NB4 (cell line): ENCODE measurements at regions not wholly inside any gene's neighbourhood (a gene's known extent, or its start where the extent isn't known, plus 50 kb on each side); places are given as distances from the start of the nearest gene placed in this dataset.

ENCODE experiments used
- DNase-seq: peaks from one replicate; pipeline ENCODE4 v3.0.0; 2010; ENCODE audit warnings: low read depth
- H3K4me3 ChIP-seq: one replicate; pipeline ENCODE4 v1.5.1; 2011; ENCODE audit warnings: mild to moderate bottlenecking, low read depth, low read length, moderate library complexity
- MYC ChIP-seq: IDR thresholded peaks from 2 replicates; pipeline ENCODE4 v1.6.1; 2011; ENCODE audit warnings: low read depth, low read length
- POLR2A ChIP-seq: IDR thresholded peaks from 2 replicates; pipeline ENCODE4 v1.6.1; 2011; ENCODE audit warnings: mild to moderate bottlenecking; ENCODE audit not compliant: insufficient read length; ENCODE audit errors: extremely low read depth
- TF ChIP-seq, protein P1 (sequence below): IDR thresholded peaks from one replicate; pipeline ENCODE4 v1.5.1; 2012; ENCODE audit warnings: low read depth, low read length
- TF ChIP-seq, protein P2 (sequence below): IDR thresholded peaks from 2 replicates; pipeline ENCODE4 v1.6.1; 2011; ENCODE audit warnings: low read depth, low read length

DNA sequence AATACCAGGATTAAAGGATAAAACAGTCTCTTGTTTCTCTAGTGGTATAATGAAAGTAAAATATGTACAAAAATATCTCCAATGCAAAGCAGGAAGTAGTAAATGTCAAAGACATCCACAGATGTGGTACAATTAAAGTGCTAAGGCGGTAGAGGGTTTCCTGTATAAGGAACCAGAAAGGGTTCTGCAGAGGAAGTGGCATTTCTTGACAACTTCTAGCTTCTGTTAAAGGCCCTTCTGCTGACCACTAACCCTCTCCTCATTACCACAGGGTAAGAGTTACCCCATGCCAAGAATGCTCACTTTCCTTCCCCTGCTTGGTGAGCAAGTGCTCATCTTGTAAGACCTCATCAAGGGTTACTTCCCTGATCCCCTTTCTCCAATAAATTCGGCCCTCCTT lies 883.6 kb upstream of the NR2F2 start:
- peak; percentile 57; the same call in 1 of the 2 replicates for TF ChIP-seq MYC
- TF ChIP-seq POLR2A: no peak
- H3K4me3 ChIP-seq: no peak overlapping the region
- peak; percentile 95 for DNase-seq

DNA sequence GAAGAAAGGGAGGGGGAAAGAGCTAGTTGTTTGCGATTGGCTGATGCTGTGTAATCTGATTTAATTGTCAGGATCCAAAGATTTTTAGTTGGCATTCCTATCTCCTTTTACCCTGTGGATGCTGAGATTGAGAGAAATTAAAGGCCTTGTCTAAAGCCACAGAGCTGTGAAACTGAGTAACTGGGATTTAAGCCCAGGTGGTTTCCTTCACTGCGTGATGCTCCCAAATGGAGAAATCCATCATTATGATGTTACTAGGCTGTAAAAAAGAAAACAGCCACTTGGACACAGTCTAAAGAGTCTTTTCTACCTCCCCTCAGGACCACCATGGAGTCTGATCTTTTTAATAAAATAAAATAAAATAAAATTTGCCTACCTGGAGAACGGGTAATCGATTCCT lies 883.0 kb upstream of the NR2F2 start:
- TF ChIP-seq, protein P1, sequence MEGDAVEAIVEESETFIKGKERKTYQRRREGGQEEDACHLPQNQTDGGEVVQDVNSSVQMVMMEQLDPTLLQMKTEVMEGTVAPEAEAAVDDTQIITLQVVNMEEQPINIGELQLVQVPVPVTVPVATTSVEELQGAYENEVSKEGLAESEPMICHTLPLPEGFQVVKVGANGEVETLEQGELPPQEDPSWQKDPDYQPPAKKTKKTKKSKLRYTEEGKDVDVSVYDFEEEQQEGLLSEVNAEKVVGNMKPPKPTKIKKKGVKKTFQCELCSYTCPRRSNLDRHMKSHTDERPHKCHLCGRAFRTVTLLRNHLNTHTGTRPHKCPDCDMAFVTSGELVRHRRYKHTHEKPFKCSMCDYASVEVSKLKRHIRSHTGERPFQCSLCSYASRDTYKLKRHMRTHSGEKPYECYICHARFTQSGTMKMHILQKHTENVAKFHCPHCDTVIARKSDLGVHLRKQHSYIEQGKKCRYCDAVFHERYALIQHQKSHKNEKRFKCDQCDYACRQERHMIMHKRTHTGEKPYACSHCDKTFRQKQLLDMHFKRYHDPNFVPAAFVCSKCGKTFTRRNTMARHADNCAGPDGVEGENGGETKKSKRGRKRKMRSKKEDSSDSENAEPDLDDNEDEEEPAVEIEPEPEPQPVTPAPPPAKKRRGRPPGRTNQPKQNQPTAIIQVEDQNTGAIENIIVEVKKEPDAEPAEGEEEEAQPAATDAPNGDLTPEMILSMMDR: no peak
- TF ChIP-seq POLR2A (no peak), MYC (no peak)
- TF ChIP-seq, protein P2, sequence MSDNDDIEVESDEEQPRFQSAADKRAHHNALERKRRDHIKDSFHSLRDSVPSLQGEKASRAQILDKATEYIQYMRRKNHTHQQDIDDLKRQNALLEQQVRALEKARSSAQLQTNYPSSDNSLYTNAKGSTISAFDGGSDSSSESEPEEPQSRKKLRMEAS: no peak
- no peak overlapping the region for H3K4me3 ChIP-seq
- no peak for DNase-seq

DNA sequence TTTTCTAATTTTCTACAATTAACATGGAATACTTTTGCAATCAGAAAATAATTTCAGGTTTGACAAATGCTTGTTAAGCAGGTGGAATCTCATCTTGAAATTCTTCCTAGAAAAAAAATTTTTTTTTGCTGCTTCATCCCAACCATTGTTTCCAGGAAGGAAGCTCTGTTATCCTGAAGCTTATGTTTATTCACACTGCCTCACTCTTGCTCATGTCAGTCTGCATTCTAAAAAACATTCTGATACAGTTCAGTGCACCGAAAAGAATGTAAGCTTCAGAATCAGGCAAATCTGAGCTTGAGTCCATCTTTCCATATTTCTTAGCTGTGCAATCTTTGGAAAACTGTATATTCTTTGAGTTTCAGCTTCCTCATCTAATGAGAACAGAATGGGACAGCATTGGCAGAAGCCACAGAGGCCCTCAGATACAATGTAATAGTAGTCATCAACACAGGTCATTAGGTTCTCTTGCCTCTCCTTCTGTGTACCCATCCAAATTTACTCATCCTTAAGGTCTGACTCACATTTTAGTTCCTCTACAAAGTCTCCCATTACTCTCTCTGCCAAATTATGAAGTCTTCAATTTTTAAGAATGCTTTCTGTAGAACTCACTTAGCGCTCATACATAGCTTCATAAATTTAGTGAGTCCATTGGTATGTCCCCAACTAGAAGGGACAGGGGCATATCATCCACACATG lies 881.8 kb upstream of the NR2F2 start:
- DNase-seq: no peak
- TF ChIP-seq POLR2A: no peak
- no peak for TF ChIP-seq MYC
- TF ChIP-seq, protein P2: no peak
- TF ChIP-seq, protein P1: no peak
- no peak overlapping the region for H3K4me3 ChIP-seq

DNA sequence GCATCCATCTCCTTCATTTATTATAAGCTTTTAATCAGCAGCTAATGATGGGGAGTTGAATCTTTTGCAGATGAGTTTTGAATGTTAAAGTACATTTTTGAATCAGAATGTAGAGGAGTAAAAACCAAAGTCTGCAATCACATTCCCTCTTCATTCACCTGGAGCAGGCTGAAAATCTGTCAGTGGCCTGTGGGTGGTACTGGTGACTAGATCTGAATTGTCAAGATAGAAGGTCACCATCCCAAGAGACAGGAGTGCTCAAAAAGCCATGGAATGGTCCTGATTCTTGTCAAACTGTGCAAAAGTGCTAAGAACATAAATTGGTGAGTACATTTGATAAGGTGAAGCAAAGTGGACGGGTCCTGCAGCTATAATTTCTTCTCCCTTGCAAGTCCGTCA lies 881.3 kb upstream of the NR2F2 start:
- no peak overlapping the region for H3K4me3 ChIP-seq
- TF ChIP-seq MYC (no peak), POLR2A (no peak)
- TF ChIP-seq, protein P2: no peak
- TF ChIP-seq, protein P1: no peak

DNA sequence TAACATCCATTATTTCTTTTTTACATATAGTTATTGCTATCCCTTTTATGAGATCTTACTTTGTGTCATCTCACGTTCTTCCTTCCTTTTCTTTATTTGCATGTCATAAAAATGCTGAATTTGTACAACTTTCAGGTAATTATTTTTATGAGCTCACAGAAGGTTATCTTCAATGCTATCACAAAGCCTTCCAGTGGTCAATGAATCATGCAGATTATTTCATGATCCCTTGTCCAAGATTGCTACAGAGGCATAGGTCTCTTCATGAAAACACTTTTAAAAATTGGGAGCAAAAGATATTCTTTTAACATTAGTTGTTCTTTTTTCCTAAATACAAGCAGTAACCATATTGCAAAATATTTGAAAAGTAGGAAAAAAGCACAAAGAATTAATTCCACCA lies 880.1 kb upstream of the NR2F2 start:
- no peak overlapping the region for H3K4me3 ChIP-seq
- TF ChIP-seq, protein P2: no peak
- TF ChIP-seq POLR2A (no peak), MYC (no peak)
- TF ChIP-seq, protein P1: no peak
- DNase-seq: no peak

More for the DNA sequence above, 881.3 kb upstream of the NR2F2 start:
- DNase-seq: no peak

DNA sequence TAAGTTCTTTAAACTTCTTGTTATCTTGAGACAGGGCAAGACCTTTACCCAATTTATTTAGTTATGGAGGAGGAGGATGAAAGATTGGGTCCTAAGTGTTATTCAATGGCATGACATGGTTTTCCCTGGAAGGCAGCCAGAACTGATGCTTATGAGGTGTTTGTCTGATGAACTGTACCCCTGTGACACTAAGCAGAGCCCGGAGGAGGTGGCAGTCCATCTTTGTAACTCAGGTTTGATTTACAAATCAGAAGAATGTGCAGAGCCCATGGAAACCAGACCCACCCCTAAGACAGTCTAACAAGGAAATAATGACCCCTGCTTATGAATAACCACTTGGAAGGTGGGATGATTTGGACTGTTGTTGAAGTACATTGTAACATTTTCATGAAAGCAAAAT lies 878.6 kb upstream of the NR2F2 start:
- TF ChIP-seq POLR2A (no peak), MYC (no peak)
- TF ChIP-seq, protein P1: no peak
- TF ChIP-seq, protein P2: no peak
- DNase-seq: no peak
- no peak overlapping the region for H3K4me3 ChIP-seq
